OCI-LY7 (cell line): ENCODE measurements at regions not wholly inside any gene's neighbourhood (a gene's known extent, or its start where the extent isn't known, plus 50 kb on each side); places are given as distances from the start of the nearest gene placed in this dataset.

Source experiments
- EZH2phosphoT487 ChIP-seq: fragments of 200-600 bp; sonication (generic); IDR thresholded peaks from 2 replicates; pipeline ENCODE4 v1.6.1; 2018; ENCODE audit warnings: low read depth, borderline replicate concordance, mild to moderate bottlenecking, mixed run types, antibody characterized with exemption, low read length, moderate library complexity, mixed read lengths
- TF ChIP-seq, protein P1 (sequence below): fragments of 200-600 bp; sonication (generic); conservative IDR thresholded peaks from 2 replicates; pipeline ENCODE4 v1.5.1; 2014; ENCODE audit warnings: mild to moderate bottlenecking, antibody characterized with exemption, low read length, moderate library complexity, mixed read lengths

DNA sequence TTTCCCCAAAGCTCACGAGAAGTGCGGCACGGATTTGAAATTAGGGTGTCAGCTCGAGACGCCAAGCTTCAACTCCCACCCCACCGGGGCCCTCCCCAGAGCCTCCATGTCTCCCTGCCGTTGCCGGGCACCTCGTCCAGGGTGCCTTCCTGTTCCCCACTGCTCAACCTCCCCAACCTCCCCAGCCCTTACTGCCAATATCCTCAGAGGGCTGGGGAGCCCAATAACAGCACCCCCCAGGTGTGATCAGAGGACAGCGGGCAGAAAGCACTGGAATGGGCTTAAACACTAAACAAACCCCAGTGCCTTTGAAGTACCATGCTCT is 1336.4 kb downstream of the TBC1D22A start:
- TF ChIP-seq, protein P1, sequence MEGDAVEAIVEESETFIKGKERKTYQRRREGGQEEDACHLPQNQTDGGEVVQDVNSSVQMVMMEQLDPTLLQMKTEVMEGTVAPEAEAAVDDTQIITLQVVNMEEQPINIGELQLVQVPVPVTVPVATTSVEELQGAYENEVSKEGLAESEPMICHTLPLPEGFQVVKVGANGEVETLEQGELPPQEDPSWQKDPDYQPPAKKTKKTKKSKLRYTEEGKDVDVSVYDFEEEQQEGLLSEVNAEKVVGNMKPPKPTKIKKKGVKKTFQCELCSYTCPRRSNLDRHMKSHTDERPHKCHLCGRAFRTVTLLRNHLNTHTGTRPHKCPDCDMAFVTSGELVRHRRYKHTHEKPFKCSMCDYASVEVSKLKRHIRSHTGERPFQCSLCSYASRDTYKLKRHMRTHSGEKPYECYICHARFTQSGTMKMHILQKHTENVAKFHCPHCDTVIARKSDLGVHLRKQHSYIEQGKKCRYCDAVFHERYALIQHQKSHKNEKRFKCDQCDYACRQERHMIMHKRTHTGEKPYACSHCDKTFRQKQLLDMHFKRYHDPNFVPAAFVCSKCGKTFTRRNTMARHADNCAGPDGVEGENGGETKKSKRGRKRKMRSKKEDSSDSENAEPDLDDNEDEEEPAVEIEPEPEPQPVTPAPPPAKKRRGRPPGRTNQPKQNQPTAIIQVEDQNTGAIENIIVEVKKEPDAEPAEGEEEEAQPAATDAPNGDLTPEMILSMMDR, result no peak
- no peak for TF ChIP-seq EZH2phosphoT487
